ENCODE measurements at regions not wholly inside any gene's neighbourhood (a gene's known extent, or its start where the extent isn't known, plus 50 kb on each side); places are given as distances from the start of the nearest gene placed in this dataset.

DNA sequence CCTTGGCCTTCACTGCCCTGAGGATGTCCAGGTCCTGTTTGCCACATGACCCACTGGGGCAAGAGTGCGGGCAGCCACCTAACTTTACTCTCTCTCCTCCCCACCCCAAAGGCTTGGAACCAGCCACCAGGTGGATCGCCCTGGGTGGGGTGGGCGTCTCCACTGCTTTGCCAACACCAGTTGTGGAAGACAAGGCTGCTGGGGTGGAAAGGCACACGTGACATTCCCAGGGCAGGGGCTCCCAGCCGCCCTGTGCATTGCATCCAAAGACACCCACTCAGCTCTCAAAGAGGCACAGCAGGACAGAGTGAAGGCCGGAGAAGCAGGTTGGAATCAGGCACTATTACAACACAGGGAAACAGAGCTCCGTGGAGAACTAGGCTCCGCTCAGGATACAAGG, 162.2 kb downstream of the OLFM1 start:
- Histone ChIP-seq H3K4me3 (ENCODE audit: low read depth in 1 of 2, low read length in 1 of 2) (no peak overlapping the region), H3K9me3 (no peaks in the 10 kb centered on the region), H3K36me3 (no peaks in the 10 kb centered on the region), H3K27ac (no peak overlapping the region), H3K4me1 (ENCODE audit: control insufficient read depth in 1 of 2, insufficient read depth in 1 of 2, low read depth in 1 of 2, low read length in 1 of 2) (no peaks in the 10 kb centered on the region), H3K27me3 (peaks cover 44% of the 10 kb centered on the region)
- TF ChIP-seq, protein P1, sequence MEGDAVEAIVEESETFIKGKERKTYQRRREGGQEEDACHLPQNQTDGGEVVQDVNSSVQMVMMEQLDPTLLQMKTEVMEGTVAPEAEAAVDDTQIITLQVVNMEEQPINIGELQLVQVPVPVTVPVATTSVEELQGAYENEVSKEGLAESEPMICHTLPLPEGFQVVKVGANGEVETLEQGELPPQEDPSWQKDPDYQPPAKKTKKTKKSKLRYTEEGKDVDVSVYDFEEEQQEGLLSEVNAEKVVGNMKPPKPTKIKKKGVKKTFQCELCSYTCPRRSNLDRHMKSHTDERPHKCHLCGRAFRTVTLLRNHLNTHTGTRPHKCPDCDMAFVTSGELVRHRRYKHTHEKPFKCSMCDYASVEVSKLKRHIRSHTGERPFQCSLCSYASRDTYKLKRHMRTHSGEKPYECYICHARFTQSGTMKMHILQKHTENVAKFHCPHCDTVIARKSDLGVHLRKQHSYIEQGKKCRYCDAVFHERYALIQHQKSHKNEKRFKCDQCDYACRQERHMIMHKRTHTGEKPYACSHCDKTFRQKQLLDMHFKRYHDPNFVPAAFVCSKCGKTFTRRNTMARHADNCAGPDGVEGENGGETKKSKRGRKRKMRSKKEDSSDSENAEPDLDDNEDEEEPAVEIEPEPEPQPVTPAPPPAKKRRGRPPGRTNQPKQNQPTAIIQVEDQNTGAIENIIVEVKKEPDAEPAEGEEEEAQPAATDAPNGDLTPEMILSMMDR (IDR thresholded peaks at IDR 0.05) = no peak

DNA sequence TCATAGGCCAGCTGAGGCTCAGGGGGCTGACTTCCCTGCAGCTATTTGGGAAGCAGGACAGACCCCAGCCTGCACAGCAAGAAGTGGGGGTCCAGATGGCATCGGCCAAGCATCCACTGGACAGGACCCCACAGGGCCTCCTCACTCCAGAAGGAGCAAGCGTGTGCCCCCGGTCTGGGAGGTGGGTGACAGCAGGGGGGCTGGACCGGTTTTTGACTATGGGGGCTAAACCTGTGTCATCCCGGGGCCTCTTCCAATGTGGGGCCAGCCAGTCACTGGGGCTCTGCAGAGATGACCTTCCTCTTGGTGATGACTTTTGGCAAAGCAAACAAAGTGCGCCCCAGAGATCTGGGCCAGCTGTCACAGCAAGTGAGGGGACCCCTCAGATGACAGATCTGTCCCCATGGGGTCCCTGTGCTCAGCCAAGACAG, 163.9 kb downstream of the OLFM1 start:
- Histone ChIP-seq H3K36me3 (no peaks in the 10 kb centered on the region), H3K4me3 (ENCODE audit: low read depth in 1 of 2, low read length in 1 of 2) (no peak overlapping the region), H3K27ac (no peak overlapping the region), H3K9me3 (no peaks in the 10 kb centered on the region), H3K4me1 (ENCODE audit: control insufficient read depth in 1 of 2, insufficient read depth in 1 of 2, low read depth in 1 of 2, low read length in 1 of 2) (no peaks in the 10 kb centered on the region), H3K27me3 (peaks cover 39% of the 10 kb centered on the region)
- TF ChIP-seq, protein P1 (IDR thresholded peaks at IDR 0.05) = no peak

DNA sequence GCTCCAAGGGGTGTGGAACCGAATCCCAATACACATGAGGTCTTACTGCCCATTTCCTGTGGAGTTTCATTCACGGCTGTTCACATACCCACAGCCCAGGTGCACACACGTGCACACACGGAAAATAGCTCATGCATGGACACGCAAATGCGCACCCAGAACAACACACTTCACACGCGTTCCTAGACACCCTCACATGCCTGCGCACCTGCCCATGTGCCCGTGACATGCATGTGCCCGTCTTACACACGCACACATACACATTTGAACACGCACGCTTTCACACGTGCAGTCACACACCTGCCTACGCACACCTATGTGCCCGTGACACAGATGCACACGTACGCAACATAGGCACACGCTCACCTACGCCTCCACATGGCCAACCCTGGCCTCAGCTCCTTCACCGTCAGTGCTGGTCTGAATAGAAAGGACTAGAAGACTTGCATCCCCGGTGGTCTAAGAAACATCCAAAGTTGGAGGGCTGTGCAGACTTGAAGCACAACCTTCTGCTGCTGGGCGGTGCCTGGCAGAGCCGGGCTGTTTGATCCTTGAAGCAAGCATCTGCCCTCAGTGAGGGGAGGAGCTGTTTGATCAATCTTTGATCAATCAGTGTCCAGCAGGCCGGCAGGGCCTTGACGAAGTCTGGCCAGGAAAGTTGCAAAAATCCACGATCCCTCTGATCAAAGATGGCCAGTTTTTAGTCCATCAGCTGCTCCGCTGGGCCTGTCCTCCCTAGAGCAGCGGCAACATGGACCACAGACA, 164.7 kb downstream of the OLFM1 start:
- TF ChIP-seq, protein P1 (IDR thresholded peaks at IDR 0.05) = no peak
- Histone ChIP-seq H3K4me1 (ENCODE audit: control insufficient read depth in 1 of 2, insufficient read depth in 1 of 2, low read depth in 1 of 2, low read length in 1 of 2) (no peaks in the 10 kb centered on the region), H3K27me3 (peaks cover 32% of the 10 kb centered on the region), H3K4me3 (ENCODE audit: low read depth in 1 of 2, low read length in 1 of 2) (no peak overlapping the region), H3K27ac (no peak overlapping the region), H3K36me3 (no peaks in the 10 kb centered on the region), H3K9me3 (no peaks in the 10 kb centered on the region)

DNA sequence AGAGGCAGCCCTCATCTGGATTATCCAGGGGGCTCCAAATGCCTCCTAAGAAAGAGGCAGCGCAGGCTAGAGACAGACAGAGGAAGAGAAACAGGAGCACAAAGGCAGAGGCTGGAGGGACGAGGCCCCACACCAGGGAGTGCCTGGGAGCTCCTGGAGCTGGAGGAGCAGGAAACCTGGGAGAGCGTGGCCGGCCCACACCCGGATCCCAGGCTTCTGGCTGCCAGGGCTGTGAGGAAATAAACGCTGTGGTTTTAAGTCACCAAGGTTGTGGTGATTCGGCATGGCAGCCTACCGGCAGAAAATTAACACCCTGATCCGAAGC, 165.5 kb downstream of the OLFM1 start:
- Histone ChIP-seq H3K27ac (no peak overlapping the region), H3K4me3 (ENCODE audit: low read depth in 1 of 2, low read length in 1 of 2) (no peak overlapping the region), H3K27me3 (peaks cover 32% of the 10 kb centered on the region), H3K36me3 (no peaks in the 10 kb centered on the region), H3K9me3 (no peaks in the 10 kb centered on the region), H3K4me1 (ENCODE audit: control insufficient read depth in 1 of 2, insufficient read depth in 1 of 2, low read depth in 1 of 2, low read length in 1 of 2) (no peaks in the 10 kb centered on the region)
- TF ChIP-seq, protein P1 (IDR thresholded peaks at IDR 0.05) = no peak

DNA sequence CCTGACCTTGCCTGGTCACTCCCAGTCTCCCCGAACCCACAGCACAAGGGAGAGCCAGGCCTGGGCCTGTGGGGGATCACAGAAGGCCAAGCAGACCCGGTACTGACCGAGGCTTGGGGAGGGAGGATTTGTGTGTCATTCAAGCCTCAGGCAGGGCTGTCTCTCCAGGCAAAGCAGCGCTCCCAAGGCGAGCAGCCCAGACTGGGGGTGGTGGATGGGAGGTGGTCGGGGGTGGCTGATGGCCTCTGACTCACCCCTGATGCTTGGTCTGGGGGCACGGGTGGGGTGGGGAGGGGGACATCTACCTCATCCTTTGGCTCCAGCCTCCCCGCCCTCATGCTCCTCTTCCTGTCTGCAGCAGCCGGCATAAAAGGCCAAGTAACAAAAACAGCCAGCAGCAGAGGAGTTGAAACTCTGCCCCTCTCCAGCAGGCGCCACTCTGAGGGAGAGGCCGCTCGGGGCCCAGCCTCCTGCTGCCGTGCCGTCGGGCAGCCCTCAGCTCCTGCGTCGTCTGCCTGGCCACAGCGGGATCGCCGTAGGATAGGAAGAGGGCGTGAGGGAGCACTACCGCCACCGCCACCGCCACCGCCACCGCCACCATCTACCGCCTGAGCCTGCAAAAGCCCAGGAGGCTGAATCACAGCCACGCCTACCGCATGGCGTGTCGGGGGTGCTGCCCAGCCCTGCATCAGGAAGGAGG, 166.0 kb downstream of the OLFM1 start:
- Histone ChIP-seq H3K4me1 (ENCODE audit: control insufficient read depth in 1 of 2, insufficient read depth in 1 of 2, low read depth in 1 of 2, low read length in 1 of 2) (no peaks in the 10 kb centered on the region), H3K36me3 (no peaks in the 10 kb centered on the region), H3K27ac (no peak overlapping the region), H3K27me3 (peaks cover 32% of the 10 kb centered on the region), H3K9me3 (no peaks in the 10 kb centered on the region), H3K4me3 (ENCODE audit: low read depth in 1 of 2, low read length in 1 of 2) (no peak overlapping the region)
- TF ChIP-seq, protein P1 (IDR thresholded peaks at IDR 0.05) = no peak

All from neutrophil (primary cell).